Gastrocnemius medialis (tissue), 4 donors: ENCODE measurements at regions not wholly inside any gene's neighbourhood (a gene's known extent, or its start where the extent isn't known, plus 50 kb on each side); places are given as distances from the start of the nearest gene placed in this dataset.

Source experiments
- POLR2A ChIP-seq, 2 donors: fragments of 450-650 bp; IDR thresholded peaks; one replicate each; pipeline ENCODE4 v1.6.1; 2017; ENCODE audit warnings: antibody characterized with exemption in 2 of 2, mild to moderate bottlenecking in 2 of 2, moderate library complexity in 2 of 2
- TF ChIP-seq, protein P1 (sequence below), 5 experiments: fragments of 450-650 bp in 3 of 5; fragments of 200-600 bp in 2 of 5; sonication (generic) in 2 of 5; IDR thresholded peaks in 4 of 5; conservative IDR thresholded peaks in 1 of 5; 1 replicate in 4 of 5; 2 replicates in 1 of 5; pipeline ENCODE4 v1.5.1; 2016 to 2019; ENCODE audit warnings: antibody characterized with exemption in 5 of 5, mild to moderate bottlenecking in 3 of 5, moderate library complexity in 3 of 5

DNA sequence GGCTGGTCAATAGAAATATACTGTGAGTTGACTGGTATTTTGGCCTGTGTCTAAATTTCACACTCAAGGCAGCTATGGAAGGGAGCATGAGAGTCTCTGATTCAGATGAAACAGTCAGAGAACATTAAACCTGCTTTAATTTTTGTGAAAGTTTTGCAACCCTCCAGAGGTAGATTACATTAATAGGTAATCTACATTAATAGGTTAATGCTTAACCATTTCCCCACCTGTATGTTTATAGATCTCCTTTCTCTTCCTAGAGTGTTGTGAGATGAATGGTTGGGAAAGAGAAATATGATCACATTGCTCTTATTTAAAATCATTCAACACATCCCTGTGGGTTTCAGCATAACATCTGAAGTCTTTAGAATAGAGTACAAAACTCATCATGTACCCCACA, 586.9 kb upstream of the DPPA4 start:
- TF ChIP-seq, protein P1, sequence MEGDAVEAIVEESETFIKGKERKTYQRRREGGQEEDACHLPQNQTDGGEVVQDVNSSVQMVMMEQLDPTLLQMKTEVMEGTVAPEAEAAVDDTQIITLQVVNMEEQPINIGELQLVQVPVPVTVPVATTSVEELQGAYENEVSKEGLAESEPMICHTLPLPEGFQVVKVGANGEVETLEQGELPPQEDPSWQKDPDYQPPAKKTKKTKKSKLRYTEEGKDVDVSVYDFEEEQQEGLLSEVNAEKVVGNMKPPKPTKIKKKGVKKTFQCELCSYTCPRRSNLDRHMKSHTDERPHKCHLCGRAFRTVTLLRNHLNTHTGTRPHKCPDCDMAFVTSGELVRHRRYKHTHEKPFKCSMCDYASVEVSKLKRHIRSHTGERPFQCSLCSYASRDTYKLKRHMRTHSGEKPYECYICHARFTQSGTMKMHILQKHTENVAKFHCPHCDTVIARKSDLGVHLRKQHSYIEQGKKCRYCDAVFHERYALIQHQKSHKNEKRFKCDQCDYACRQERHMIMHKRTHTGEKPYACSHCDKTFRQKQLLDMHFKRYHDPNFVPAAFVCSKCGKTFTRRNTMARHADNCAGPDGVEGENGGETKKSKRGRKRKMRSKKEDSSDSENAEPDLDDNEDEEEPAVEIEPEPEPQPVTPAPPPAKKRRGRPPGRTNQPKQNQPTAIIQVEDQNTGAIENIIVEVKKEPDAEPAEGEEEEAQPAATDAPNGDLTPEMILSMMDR (IDR thresholded peaks at IDR 0.05 in 4 of 5, conservative IDR thresholded peaks at IDR 0.05 in 1 of 5), result no peak
- TF ChIP-seq POLR2A (IDR thresholded peaks at IDR 0.05), result no peak
